ENCODE measurements at regions not wholly inside any gene's neighbourhood (a gene's known extent, or its start where the extent isn't known, plus 50 kb on each side); places are given as distances from the start of the nearest gene placed in this dataset.

DNA sequence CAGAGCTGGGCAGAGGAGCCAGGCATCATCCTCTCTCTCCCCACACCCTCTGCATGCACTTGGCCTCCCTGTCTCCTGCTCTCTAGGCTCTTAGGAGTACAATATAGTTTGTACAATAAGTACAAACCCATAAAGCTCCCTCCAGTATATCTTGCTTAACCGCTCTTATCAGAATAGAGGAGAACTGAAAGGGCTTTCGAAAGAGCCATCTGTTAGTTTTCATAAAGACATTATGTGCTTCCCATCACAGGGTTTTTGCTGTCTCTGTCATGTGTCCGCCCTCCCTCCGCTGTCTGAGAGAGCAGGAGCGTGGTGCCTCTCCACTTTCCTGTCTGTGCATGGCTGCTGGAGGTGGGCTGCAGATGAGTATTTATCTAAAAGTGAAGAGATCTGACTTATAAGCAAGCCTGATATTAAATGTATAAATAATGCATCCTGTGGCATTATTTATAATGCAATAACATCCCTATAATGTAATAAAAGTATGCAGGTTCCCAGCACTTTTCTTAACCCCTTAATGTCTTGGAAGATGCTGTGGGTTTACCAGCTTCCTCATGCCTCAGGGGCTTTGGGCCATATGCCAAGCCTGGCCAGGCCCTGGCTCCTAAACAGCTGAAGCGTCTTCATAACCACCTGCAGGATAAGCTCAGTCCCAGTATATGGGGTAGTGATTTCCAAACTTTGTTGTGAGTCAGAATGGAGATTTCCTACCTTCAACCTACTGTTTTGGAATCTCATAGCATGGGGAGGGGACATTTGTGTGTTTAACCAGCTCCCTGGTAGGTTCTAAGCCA is 297.1 kb downstream of the DHX35 start:
- no peak for DNase-seq (ENCODE audit: insufficient read length, low spot score)
- no peak for FAIRE-seq
- no peak for TF ChIP-seq POLR2A (IDR thresholded peaks at IDR 0.05; ENCODE audit: low read depth, low read length)

- FAIRE-seq (no peak), DNase-seq (ENCODE audit: insufficient read length, low spot score) (no peak)
- no peak for TF ChIP-seq POLR2A (IDR thresholded peaks at IDR 0.05; ENCODE audit: low read depth, low read length)
Measured at GRCh38 chr20:39258253-39258652, 296.1 kb downstream of the DHX35 start.

GRCh38 chr20:39253051-39253755 is 291.1 kb downstream of the DHX35 start:
- no peak for DNase-seq (ENCODE audit: insufficient read length, low spot score)
- FAIRE-seq: no peak
- TF ChIP-seq POLR2A (IDR thresholded peaks at IDR 0.05; ENCODE audit: low read depth, low read length): no peak

DNA sequence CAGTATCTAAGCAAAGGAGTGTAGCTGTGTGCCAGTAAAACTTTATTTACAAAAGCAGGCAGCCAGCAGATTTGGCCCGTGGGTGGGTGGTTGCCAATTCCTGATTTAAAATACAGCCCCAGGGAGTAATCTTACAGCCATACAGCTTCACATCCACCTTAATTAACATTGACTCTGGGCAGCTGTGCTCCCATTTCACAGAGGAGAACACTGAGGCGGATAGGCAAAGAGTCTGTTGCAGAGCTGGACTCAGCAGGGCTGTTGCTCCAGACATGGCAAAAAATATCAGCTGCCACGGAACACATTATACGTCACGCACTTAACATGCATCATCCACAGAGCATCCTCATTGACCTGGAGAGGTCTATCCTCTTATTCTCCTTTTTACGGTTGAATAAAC is 289.9 kb downstream of the DHX35 start:
- FAIRE-seq (no peak), DNase-seq (ENCODE audit: insufficient read length, low spot score) (no peak)
- no peak for TF ChIP-seq POLR2A (IDR thresholded peaks at IDR 0.05; ENCODE audit: low read depth, low read length)

- DNase-seq (ENCODE audit: insufficient read length, low spot score) (no peak), FAIRE-seq (no peak)
- TF ChIP-seq POLR2A (IDR thresholded peaks at IDR 0.05; ENCODE audit: low read depth, low read length): no peak
Measured at GRCh38 chr20:39249798-39250197, 287.7 kb downstream of the DHX35 start.

DNA sequence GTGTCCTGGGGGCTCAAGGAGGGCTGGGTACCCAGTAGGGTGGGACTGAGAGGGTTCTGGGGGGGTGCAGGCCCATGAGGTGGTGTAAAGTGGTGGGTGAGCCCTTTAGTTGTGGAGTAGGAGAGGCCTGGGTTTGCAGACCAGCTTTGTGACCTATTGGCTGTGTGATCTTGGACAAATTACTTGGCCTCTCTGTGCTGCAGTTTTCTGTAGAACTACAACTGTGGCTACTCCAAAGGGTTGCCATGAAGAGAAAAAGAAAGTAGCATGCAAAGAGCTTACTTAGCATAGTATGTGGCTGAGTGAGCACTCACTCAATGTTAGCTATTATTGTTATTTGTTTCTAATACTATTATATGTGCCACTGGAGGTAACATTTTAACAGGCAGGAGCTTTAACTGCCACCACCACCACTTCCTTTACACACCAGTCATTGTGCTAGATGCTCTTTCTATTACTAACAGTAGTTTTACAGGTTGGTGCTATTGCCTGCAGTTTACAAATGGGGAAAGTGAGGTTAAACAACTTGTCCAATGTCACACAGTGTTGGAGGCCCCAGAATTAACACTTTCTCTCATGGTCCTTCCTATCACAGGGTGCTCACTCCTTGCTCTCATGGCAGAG is 286.8 kb downstream of the DHX35 start:
- TF ChIP-seq POLR2A (IDR thresholded peaks at IDR 0.05; ENCODE audit: low read depth, low read length): no peak
- DNase-seq (ENCODE audit: insufficient read length, low spot score) (no peak), FAIRE-seq (no peak)

- no peak for FAIRE-seq
- no peak for TF ChIP-seq POLR2A (IDR thresholded peaks at IDR 0.05; ENCODE audit: low read depth, low read length)
- DNase-seq (ENCODE audit: insufficient read length, low spot score): no peak
Measured at GRCh38 chr20:39248171-39248861, 286.2 kb downstream of the DHX35 start.

DNA sequence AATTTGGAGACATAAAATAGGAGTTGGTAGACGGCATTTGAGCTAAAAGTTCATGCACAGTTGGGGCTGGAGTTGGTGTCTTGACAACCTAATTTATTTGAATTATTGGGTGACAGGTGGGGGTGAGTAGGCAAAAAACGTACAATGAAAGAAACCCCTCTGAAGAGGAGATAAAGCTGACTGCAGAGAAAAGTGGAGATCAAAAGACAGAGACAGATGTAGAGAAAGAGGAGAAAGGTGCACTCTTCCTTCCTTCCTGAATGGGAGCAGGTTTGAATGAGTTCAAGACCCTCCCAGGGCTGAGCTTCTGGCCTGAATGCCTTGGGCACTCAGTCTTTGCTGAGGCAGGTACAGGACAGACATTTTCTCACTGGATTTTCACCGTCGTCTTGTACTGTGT is 284.3 kb downstream of the DHX35 start:
- FAIRE-seq: no peak

DNA sequence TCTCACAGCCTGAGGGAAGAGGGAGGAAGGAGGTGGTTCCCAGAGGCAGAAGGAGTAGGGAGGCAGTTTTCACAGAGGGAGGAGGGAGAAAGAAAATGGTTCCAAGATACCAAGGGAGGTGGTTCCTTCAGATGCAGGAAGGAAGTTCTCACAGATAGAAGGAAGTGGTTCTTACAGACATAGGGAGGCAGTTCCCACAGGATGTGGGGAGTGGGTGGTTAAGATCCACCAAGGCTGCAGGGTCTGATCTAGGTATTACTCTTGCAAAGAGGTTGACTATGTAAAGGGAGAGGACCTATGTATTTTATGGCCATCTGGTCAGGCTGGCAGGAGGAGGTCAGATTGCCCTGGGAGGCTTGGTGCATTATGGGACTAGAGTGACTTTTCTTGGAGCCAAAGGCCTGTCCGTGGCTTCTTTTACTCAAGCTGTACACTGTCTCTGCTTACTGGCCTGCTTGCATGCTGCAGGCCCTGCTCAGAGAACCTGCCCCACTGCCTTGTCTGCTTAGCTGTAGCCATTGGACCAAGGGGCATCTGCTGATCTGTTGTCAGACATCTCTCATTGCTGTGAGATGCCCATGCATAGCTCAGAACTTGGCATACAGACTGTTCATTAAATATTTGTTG is 283.7 kb downstream of the DHX35 start:
- DNase-seq (ENCODE audit: insufficient read length, low spot score) (no peak), FAIRE-seq (no peak)
- TF ChIP-seq POLR2A (IDR thresholded peaks at IDR 0.05; ENCODE audit: low read depth, low read length): no peak

More for the DNA sequence above, 284.3 kb downstream of the DHX35 start:
- no peak for TF ChIP-seq POLR2A (IDR thresholded peaks at IDR 0.05; ENCODE audit: low read depth, low read length)
- no peak for DNase-seq (ENCODE audit: insufficient read length, low spot score)

DNA sequence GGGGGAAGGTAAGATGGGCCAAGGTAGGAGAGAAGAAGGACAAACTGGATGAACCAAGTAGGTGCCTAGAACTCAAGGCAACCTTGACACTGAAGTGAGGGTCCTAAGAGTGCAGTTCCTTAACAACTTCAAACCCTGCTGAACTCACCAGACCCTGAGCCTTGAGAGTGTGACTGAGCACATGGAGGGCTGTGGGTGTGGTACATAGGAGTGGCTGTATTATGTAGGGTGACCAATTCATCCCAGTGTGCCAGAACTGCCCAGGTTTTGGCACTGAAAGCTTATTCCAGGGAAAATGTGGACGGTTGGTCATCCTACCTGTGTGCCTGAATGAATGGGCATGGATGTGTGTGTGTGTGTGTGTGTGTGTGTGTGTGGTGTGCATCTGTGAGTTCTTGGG is 281.8 kb downstream of the DHX35 start:
- no peak for TF ChIP-seq POLR2A (IDR thresholded peaks at IDR 0.05; ENCODE audit: low read depth, low read length)
- FAIRE-seq: no peak
- no peak for DNase-seq (ENCODE audit: insufficient read length, low spot score)

GRCh38 chr20:39242614-39243013 is 280.5 kb downstream of the DHX35 start:
- no peak for TF ChIP-seq POLR2A (IDR thresholded peaks at IDR 0.05; ENCODE audit: low read depth, low read length)
- DNase-seq (ENCODE audit: insufficient read length, low spot score): no peak
- no peak for FAIRE-seq

GRCh38 chr20:39234520-39235095 is 272.5 kb downstream of the DHX35 start:
- TF ChIP-seq POLR2A (IDR thresholded peaks at IDR 0.05; ENCODE audit: low read depth, low read length): no peak
- DNase-seq (ENCODE audit: insufficient read length, low spot score): no peak
- no peak for FAIRE-seq

- TF ChIP-seq POLR2A (IDR thresholded peaks at IDR 0.05; ENCODE audit: low read depth, low read length): no peak
- no peak for DNase-seq (ENCODE audit: insufficient read length, low spot score)
- FAIRE-seq: no peak
Measured at GRCh38 chr20:39233755-39234154, 271.6 kb downstream of the DHX35 start.

All from H54 (cell line).